SW 1271 (cell line): ENCODE measurements at regions not wholly inside any gene's neighbourhood (a gene's known extent, or its start where the extent isn't known, plus 50 kb on each side); places are given as distances from the start of the nearest gene placed in this dataset.
"Not testable (repeated sequence)": the region's sequence is repeated elsewhere in the genome, so short reads cannot be mapped to it uniquely, and the experiment has no call there.

Experiments used
- DNase-seq, 2 experiments: peaks; one replicate each; lab custom pipeline; 2025; lab: John Stamatoyannopoulos, UW

DNA sequence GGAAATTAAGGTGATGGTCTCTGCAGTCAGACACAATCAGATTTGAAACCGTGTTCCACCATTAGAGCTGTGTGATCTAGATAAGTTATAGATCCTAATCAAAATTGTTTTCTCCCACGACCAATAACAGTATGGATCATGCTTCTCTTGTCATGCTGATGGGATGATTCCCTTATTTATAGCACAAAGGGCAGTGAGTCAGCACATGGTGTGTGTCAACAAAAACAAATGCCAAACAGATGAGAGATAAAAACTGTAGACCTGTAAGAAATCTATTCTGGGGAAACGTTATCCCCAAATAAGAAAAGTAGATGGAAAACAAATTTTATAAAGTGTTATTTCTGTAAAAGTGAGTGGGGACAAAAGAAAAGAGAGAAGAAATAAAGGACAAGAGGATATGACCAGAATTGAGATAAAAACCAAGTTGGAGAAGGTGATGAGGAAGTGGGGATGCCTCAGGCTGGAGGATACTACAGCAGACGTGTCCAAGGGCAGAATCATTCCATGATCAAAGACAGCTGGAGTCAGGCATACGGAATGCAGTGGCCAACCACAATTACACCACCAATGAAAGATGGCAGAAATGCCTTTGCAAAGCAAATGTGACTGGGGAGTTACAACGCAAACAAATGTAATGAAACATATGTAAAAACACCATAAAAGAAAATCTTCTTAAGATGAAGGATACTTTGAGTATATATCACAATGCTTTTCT lies 377.8 kb upstream of the PRKX start:
- no peak for DNase-seq

DNA sequence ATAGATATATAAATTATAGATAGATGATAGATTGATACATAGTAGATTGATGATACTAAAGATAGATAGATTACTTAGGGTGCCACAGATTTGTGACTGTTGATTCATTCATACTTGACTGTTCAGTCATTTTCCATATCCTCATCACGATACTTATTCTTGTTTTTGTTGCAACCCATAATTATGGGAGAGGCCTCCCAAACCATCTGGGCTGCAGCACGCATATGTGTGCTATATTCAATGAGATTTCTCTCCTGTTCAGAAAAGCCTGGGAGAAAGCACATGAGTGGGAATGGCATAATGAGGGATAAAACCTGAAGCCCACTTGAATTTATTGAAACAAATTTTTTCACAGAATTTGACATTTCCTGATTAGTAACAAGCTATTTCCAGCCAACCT lies 346.4 kb upstream of the PRKX start:
- no peak for DNase-seq

DNA sequence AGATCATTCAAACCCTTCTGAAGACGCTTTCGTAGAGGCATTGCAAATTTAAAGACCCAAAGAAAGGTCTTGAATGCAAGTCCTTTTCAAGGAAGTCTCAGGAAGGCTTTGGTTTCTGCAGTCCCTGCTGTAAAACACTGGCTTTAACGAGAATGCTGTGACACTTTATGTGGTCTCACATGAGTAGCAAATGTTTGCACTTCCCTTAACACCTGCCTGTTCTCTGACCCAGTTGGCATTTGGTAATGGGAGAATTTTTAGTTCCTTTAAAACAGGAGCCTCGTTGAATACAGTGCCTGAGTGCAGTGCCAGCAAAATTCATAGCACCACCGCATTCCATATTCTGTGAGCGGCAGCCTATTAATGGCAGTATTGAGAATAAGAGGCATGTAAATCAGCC lies 330.5 kb upstream of the PRKX start:
- DNase-seq = no peak

DNA sequence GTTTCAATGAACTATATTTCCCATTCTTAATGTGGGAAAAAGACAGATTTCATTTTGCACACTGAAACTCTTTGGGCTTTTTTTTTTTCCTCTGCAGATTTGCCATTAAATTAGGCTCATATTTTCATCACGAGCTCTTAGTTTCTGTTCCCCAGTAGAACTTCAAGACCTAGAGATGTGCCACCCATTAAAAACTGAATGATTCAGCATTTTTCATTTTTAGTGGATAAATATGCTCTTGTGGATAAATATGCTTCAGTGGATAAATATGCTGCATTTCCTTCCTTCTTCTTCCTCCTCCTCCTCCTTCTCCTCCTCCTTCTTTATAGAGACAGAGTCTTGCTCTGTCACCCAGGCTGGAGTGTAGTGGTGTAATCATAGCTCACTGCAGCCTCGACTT lies 322.4 kb upstream of the PRKX start:
- DNase-seq = no peak

DNA sequence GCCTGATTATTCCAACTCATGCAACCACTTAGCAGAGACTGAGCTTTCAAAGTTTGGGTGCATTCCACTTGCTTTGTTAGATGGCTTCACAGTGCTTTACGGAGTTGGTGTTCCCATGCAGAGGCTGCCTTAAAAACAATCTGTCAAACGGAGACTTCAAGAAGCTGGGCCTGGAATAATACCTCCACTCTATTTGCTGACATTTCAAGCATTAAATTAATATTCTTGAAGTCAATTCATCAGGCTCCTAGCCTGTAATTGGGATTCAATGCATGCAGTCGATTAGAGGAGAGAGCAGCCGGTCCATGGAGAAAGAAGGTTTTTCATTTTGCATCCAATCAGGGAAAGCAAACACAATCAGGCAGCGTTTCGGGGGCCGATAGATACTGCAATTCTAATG lies 314.7 kb upstream of the PRKX start:
- DNase-seq = no peak

DNA sequence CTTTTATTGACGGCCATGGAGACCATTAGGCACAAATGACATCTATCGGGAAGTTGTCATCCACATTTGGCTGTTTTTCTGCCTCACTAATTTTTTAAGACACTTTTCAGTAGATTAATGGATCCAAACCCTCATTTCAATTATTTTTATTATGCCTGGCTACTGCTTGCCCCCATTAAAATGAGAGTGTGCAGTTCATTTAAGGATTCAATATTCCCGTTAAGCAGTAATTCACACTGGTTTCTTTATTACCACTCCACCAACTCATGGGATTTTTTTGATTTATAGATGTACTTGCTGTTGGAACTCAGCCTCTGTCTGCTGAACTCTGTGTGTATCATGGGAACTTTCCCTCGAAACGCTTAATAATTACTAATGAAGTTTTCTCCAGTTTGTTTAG lies 291.8 kb upstream of the PRKX start:
- DNase-seq = no peak

DNA sequence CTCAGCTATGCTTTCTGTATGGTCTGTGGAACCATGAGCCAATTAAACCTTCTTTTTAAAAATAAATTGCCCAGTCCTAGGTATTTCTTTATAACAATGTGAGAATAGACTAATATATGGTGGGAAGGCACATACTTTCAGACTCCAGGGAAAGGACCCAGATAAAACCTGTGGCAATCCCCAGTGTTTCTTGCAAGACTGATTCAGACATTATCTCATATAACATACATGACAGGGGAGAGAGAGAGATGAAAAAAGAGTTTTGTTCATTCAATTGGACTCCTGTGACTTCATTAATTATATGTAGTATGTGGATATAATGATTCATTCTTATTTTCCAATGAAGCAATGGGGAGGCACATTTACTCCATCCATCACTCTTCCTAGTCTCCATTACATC lies 291.4 kb upstream of the PRKX start:
- DNase-seq = no peak

DNA sequence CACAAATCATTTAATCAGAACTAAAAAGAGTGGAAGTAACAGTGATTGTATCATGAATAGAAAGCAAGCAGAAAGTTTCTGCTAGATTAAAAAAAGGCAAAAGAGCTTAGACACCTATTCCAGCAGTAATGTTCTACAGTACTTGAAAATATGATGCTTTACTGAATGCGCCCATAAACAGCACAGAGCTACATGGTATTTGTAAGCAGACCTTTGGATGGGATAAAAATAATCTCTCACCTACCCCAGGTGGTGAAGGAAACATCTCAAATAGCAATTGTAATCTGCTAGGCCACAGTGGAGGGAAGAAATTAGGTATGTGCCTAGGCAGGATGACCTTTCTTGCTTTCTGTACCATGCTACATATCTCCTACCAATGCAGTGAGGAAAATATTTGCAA lies 280.9 kb upstream of the PRKX start:
- DNase-seq = no peak

DNA sequence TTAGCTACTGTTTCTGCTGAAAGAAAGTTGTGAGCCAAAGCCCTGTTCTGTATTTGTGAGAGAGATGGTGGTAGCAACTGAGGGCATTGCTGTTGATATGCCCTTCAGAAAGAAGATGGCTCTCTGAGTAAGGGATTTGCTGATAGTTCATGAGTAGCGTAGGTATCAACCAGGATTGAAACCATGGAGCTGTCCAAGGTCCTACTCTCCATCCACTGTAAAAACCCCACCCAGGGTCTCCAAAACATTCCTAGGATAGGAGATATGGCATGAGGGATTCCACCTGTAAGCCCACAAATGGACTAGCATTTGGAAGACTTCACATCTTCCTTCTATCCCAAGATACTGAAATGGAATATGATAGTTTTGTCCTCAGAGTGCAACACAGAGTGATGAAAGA lies 277.1 kb upstream of the PRKX start:
- DNase-seq = no peak

DNA sequence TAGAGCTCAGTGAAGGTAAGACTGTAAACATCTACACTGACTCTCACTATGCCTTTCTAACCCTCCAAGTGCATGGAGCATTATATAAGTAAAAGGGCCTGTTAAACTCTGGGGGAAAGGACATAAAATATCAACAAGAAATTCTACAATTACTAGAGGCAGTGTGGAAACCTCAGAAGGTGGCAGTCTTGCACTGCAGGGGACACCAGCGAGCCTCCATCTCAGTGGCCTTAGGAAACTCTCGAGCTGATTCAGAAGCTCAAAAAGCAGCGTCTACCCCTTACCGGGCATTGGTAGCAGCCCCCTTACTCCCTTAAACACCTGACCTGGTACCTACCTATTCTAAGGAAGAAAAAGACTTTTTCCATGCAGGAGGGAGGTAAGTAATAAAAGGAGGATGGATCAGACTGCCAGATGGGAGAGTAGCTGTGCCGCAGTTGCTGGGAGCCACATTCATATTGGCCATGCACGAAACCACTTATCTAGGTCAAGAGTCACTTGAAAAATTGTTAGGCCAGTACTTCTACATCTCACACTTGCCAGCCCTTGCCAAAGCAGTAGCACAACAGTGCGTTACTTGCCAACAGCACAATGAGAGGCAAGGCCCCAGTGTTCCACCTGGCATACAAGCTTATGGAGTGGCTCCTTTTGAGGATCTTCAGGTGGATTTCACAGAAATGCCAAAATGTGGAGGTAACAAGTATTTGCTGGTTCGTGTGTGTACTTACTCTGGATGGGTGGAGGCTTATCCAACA lies 258.8 kb upstream of the PRKX start:
- DNase-seq = not testable (repeated sequence)

DNA sequence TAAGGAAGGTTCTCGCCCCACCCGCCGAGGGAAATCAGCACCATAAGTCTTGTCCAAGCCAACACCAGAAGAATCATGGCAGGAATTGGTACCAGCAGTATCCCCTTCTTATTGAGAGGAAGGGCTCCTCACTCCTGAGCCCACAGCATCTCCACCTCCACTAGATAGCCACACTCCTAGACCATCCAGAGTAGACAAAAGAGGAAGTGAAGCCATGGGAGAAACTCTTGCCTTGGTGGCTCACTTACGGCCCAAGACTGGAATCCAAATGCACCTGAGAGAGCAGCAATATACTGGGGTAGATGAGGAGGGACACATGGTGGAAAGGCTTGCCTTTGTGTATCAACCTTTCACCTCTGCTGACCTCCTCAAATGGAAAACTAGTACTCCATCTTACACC lies 255.3 kb upstream of the PRKX start:
- DNase-seq = no peak

DNA sequence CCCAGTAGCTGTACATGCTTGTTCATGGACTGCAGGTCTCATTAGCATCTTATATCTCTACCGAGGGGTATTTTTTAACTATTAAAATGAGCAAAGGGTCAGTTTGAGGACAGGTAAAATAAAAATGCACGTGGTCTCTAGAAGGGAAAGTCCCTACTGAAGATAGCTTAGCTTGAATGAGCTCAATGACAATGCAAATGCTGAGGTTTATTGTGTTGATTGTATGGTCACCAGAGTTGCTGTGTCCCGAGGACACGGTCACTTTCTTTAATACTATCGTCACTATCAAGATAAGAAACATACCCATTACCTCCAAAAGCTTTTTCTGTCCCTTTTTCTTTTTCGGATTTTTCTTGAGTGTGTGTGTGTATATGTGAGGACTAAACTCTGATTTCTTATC lies 250.5 kb upstream of the PRKX start:
- DNase-seq = no peak

DNA sequence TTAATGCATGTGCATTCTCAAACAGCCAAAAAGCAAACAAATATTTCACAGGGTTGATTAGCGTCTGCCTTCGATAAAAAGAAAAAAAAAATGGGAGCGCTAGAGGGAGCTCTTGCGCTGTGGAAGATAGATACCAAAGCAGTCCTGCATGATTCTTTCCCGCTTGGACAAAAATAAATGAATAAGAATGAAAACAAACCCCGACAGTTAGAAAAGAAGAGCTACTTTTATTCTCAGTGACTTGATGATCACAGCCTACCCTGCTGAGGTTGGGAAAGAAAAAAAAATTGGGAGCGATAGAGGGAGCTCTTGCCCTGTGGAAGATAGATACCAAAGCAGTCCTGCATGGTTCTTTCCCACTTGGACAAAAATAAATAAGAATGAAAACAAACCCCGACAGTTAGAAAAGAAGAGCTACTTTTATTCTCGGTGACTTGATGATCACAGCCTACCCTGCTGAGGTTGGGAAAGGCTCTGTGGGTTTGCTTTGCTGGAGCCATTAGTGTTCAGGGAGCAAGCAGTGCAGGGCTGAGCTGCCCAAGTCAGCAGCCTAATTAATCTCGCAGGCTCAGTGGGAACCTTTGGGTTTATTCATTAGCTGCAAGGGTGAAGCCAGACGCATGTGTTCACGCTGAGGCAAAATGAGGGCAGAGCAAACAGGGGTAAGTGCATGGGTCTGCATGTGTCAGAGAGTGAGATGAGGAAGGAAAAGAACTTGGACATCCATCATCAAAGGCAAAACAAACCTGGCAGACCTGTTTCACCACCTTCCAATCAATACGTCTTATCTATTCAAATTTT lies 249.3 kb upstream of the PRKX start:
- DNase-seq = no peak

DNA sequence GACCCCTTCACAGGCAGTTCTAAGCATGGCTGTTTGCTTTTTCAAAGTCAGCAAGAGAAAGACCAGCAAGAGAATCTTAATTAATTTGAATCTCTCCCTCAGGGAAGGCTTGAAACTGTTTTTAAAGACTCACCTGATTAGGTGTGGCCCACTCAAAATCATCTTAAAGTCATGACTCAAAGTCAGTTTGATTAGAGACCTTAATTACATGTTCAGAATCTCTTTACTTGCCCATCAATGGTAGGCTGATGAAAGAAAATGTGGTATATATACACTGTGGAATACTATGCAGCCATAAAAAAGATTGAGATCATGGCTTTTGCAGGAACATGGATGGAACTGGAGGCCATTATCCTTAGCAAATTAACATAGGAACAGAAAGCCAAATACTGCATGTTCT lies 247.5 kb upstream of the PRKX start:
- no peak for DNase-seq

DNA sequence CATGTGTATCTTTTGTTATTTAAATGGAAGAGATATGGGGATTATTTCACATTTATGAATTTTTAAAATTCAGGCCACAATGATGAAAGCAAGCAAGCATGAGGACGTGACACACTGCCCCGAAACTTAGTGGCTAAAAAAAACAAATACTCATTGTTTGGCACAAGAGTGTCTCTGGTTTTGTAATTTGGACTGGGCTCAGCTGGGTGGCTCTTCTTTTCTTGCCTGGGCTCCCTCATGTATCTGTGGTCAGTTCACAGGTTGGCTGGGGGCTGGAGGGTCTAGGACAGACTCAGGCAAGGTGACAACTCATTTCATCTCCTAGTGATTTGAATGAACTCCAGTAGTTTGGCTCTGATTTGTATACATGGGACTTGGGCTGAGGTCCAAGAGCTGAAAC lies 238.4 kb upstream of the PRKX start:
- no peak for DNase-seq

DNA sequence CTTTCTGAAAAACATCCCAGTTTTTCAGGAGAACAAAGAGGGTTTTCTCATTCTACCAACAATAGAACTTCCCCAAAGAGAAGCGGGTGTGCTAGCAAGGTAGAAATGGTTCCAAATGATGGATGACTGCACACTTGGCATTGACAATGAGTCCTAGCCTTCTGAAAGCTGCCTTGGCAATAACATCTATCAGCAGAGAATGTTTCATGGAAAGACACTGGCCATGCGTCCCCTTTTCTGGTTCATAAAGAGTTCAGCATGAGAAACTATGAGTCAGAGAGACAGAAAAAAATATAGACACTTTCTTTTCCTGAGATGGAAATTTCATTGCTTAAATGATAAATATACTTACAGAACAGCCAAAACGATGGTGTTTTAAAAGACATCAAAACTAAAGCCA lies 236.9 kb upstream of the PRKX start:
- no peak for DNase-seq

DNA sequence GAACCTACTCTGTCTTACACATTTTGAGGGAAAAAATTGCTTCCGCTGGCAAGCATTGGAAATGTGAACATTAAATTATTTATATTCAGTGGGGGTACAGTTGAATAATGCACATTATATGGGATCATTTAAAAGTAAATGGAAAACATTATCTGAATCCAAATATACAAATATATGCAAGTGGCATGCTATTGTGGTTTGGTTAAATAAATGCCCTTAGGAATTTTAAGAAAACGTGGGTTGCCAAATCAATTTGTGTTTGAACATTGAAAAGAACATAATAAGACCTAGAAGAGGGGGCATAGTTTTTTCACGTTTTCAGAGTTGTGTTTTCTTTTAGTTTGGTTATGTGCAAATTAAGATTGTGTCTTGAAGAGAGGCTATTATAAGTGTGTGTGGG lies 230.5 kb upstream of the PRKX start:
- no peak for DNase-seq

DNA sequence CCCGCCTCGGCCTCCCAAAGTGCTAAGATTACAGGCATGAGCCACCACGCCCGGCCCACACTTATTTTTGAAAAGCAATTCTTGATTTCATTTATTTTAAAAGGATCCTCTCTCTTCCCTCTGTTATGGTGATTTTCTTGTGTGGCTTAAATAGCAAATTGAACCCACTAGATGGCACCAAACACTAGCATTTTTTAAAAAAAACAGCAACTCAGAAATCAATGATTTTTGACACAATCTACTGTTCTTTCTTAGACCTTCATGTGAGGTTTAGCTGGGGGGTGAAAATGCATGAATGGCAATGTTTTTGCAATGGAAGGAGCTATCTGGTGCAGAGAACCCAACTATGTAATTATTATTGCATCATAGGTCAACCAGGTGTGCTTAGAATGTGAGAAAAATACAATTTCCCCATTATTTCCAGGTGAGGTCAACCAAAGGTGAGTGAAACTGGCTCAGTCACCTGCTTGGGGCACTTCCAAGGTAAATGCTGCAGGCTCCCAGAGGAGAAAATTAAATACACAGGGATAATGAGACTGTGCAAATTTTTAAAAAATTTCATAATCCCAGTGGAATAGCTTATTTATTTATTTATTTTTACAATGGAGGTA lies 226.7 kb upstream of the PRKX start:
- no peak for DNase-seq

DNA sequence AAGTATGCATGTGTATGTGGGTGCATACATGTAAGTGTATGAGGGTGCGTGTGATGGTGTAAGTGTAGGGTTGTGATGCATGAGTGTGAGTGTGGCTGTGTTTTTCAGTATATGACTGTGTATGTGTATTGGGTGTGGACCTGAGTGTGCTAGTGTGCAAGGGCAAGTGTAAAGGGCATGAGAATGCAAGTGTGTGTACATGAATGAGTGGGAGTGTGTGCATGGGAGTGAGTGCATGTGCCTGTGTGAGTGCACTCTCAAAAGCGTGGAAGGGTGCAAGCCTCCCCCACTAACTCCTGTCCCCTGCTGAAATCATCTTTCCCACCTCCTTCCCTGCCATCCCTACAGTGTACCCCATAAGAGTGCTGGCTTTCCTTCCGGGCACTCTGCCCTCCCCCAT lies 225.1 kb upstream of the PRKX start:
- DNase-seq = no peak

DNA sequence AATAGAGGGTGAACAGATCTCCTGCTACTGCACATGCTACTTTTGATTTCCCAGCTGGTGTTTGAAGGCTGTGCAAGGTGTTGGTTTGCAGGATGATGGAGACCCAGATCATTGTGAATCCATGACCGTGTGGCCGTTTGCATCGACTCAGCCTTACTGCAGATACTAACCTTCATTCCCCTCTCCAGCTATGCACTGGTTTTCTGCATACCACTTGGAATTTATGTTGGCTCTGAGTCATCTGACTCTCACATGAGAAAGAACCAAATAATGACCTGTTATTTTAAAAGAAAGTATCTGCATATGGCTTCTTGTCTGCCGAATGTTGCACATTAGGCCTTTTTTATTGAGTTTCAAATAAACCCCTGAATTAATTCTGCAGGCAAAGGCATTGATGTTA lies 221.7 kb upstream of the PRKX start:
- DNase-seq = not testable (repeated sequence)

DNA sequence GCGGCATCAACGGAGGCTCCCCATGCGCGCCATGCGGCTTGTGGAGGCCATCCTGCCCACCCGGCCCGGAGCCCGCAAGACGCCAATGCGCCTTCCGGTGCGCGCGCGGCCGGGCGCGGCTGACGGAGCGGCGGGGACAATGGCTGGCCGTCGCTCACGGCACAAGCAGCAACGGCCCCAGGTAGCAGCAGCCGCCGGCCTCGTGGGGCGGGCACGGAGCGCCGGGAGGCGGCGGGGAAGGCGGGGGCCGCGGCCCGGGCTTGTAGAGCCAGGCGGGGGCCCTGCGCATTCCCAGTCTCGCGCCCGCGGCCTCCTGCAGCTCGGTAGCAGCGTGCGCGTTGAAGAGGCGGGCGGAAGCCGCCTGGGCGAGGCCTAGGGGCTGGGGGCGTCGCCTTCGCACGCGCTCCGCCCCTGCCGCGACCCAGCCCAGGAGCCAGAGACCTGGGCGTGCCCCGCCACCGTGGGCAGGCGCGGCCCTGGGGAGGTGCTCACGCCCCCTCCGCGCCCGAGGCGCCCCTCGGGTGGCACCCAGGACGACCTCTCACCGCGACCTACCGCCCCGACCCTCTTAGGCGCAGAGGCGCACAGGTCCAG lies 207.1 kb upstream of the PRKX start:
- DNase-seq = not testable (repeated sequence)
